ENCODE measurements at regions not wholly inside any gene's neighbourhood (a gene's known extent, or its start where the extent isn't known, plus 50 kb on each side); places are given as distances from the start of the nearest gene placed in this dataset.

DNA sequence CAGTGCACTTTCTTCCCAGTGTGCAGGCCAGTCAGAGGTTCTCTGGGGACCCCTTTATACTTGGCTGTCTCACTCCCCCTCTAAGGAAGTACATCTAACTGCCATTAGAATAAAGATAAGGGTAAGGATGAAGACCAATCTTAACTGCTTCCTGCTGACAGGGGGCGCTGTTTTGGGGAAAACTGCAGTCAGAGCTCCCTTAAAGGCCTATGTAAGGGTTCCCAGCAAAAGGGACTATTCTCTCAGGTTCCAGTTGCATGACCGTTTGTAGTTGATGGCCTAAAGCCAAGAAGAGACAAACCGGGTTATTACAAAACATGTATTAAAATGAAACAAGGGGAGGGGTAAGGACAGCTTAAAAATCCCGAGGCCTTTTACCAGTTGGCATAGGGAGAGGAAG is 115.6 kb upstream of the SPIN4 start:
- H3K9ac ChIP-seq (ENCODE audit: low read length): no peak overlapping the region
- no peaks in the 10 kb centered on the region for H3F3A ChIP-seq (ENCODE audit: insufficient read depth, low read length, poor library complexity, severe bottlenecking)
- no peak overlapping the region for H2AFZ ChIP-seq (ENCODE audit: low read depth, low read length)
- no peak overlapping the region for H3K4me3 ChIP-seq (ENCODE audit: low read length)
- TF ChIP-seq, protein P1, sequence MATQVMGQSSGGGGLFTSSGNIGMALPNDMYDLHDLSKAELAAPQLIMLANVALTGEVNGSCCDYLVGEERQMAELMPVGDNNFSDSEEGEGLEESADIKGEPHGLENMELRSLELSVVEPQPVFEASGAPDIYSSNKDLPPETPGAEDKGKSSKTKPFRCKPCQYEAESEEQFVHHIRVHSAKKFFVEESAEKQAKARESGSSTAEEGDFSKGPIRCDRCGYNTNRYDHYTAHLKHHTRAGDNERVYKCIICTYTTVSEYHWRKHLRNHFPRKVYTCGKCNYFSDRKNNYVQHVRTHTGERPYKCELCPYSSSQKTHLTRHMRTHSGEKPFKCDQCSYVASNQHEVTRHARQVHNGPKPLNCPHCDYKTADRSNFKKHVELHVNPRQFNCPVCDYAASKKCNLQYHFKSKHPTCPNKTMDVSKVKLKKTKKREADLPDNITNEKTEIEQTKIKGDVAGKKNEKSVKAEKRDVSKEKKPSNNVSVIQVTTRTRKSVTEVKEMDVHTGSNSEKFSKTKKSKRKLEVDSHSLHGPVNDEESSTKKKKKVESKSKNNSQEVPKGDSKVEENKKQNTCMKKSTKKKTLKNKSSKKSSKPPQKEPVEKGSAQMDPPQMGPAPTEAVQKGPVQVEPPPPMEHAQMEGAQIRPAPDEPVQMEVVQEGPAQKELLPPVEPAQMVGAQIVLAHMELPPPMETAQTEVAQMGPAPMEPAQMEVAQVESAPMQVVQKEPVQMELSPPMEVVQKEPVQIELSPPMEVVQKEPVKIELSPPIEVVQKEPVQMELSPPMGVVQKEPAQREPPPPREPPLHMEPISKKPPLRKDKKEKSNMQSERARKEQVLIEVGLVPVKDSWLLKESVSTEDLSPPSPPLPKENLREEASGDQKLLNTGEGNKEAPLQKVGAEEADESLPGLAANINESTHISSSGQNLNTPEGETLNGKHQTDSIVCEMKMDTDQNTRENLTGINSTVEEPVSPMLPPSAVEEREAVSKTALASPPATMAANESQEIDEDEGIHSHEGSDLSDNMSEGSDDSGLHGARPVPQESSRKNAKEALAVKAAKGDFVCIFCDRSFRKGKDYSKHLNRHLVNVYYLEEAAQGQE (IDR thresholded peaks at IDR 0.05; ENCODE audit: borderline replicate concordance): no peak
- no peak for TF ChIP-seq EP300 (conservative IDR thresholded peaks at IDR 0.05; ENCODE audit: poor library complexity, severe bottlenecking)
- no peak for TF ChIP-seq TAF1 (IDR thresholded peaks at IDR 0.05; ENCODE audit: low read depth)
- no peak for TF ChIP-seq RAD21 (conservative IDR thresholded peaks at IDR 0.05)
- H3K9me2 ChIP-seq (ENCODE audit: insufficient read depth, low read length): no peaks in the 10 kb centered on the region
- no peaks in the 10 kb centered on the region for H3K79me2 ChIP-seq (replicated peaks; ENCODE audit: insufficient read depth, low read length)
- H3K27ac ChIP-seq (ENCODE audit: low read length): no peak overlapping the region
- H3K27me3 ChIP-seq (ENCODE audit: insufficient read depth, low read depth, low read length): no peaks in the 10 kb centered on the region
- no peaks in the 10 kb centered on the region for H3K36me3 ChIP-seq (ENCODE audit: insufficient read depth, low read length)
- no peak overlapping the region for H3K4me2 ChIP-seq (ENCODE audit: low read length)
- H3K9me3 ChIP-seq (ENCODE audit: low read length): no peaks in the 10 kb centered on the region
- H4K20me1 ChIP-seq (ENCODE audit: insufficient read depth): no peaks in the 10 kb centered on the region

- no peaks in the 10 kb centered on the region for H3K36me3 ChIP-seq (ENCODE audit: insufficient read depth, low read length)
- no peak overlapping the region for H3K9ac ChIP-seq (ENCODE audit: low read length)
- no peaks in the 10 kb centered on the region for H3K9me3 ChIP-seq (ENCODE audit: low read length)
- TF ChIP-seq TAF1 (IDR thresholded peaks at IDR 0.05; ENCODE audit: low read depth): no peak
- no peak for TF ChIP-seq EZH2 (IDR thresholded peaks at IDR 0.05; ENCODE audit: borderline replicate concordance, insufficient read depth, low read length, poor library complexity, severe bottlenecking)
- no peak for TF ChIP-seq EP300 (conservative IDR thresholded peaks at IDR 0.05; ENCODE audit: poor library complexity, severe bottlenecking)
- H2AFZ ChIP-seq (ENCODE audit: low read depth, low read length): no peak overlapping the region
- H3F3A ChIP-seq (ENCODE audit: insufficient read depth, low read length, poor library complexity, severe bottlenecking): no peaks in the 10 kb centered on the region
- no peaks in the 10 kb centered on the region for H3K9me2 ChIP-seq (ENCODE audit: insufficient read depth, low read length)
- H3K4me3 ChIP-seq (ENCODE audit: low read length): no peak overlapping the region
- H3K79me2 ChIP-seq (replicated peaks; ENCODE audit: insufficient read depth, low read length): no peaks in the 10 kb centered on the region
- no peak overlapping the region for H3K4me2 ChIP-seq (ENCODE audit: low read length)
- H3K27me3 ChIP-seq (ENCODE audit: insufficient read depth, low read depth, low read length): no peaks in the 10 kb centered on the region
- no peaks in the 10 kb centered on the region for H4K20me1 ChIP-seq (ENCODE audit: insufficient read depth)
- no peak overlapping the region for H3K27ac ChIP-seq (ENCODE audit: low read length)
Measured at GRCh38 chrX:63458981-63459380, 107.8 kb upstream of the SPIN4 start.

DNA sequence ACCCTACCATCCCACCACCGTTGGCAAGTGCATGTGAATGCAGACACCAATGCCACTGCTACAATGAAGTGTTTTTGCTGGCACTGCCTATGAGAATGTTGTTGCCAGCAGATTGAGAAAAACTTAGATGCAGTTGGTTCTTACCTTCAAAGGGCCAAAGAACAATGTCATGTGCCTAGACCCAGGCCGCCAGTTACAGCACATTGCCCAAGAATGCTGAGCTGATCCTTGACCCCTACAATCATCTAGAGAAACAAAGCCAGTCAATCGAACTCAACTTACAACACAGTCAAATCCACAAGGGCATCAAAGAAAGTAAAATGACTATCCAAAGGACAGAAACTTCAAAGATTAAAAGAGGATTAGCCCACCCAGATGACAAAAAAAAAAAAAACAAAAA is 102.4 kb upstream of the SPIN4 start:
- Histone ChIP-seq H3K9ac (ENCODE audit: low read length) (no peak overlapping the region), H3F3A (ENCODE audit: insufficient read depth, low read length, poor library complexity, severe bottlenecking) (no peaks in the 10 kb centered on the region), H2AFZ (ENCODE audit: low read depth, low read length) (no peak overlapping the region), H3K9me3 (ENCODE audit: low read length) (no peaks in the 10 kb centered on the region), H3K79me2 (replicated peaks; ENCODE audit: insufficient read depth, low read length) (no peaks in the 10 kb centered on the region), H3K4me2 (ENCODE audit: low read length) (no peak overlapping the region), H3K4me3 (ENCODE audit: low read length) (no peak overlapping the region), H3K36me3 (ENCODE audit: insufficient read depth, low read length) (no peaks in the 10 kb centered on the region), H3K27ac (ENCODE audit: low read length) (no peak overlapping the region), H3K9me2 (ENCODE audit: insufficient read depth, low read length) (no peaks in the 10 kb centered on the region), H3K27me3 (ENCODE audit: insufficient read depth, low read depth, low read length) (no peaks in the 10 kb centered on the region), H4K20me1 (ENCODE audit: insufficient read depth) (no peaks in the 10 kb centered on the region)
- no peak for TF ChIP-seq CTCF (IDR thresholded peaks at IDR 0.05; ENCODE audit: poor library complexity, severe bottlenecking)
- no peak for TF ChIP-seq TAF1 (IDR thresholded peaks at IDR 0.05; ENCODE audit: low read depth)
- TF ChIP-seq MXI1 (conservative IDR thresholded peaks at IDR 0.05; ENCODE audit: poor library complexity, severe bottlenecking): no peak
- no peak for TF ChIP-seq SMC3 (conservative IDR thresholded peaks at IDR 0.05; ENCODE audit: poor library complexity)
